HuH-7.5 (cell line): ENCODE measurements at regions not wholly inside any gene's neighbourhood (a gene's known extent, or its start where the extent isn't known, plus 50 kb on each side); places are given as distances from the start of the nearest gene placed in this dataset.

Experiments
- DNase-seq: peaks from one replicate; pipeline ENCODE4 v3.0.0; 2011; ENCODE audit warnings: low spot score

DNA sequence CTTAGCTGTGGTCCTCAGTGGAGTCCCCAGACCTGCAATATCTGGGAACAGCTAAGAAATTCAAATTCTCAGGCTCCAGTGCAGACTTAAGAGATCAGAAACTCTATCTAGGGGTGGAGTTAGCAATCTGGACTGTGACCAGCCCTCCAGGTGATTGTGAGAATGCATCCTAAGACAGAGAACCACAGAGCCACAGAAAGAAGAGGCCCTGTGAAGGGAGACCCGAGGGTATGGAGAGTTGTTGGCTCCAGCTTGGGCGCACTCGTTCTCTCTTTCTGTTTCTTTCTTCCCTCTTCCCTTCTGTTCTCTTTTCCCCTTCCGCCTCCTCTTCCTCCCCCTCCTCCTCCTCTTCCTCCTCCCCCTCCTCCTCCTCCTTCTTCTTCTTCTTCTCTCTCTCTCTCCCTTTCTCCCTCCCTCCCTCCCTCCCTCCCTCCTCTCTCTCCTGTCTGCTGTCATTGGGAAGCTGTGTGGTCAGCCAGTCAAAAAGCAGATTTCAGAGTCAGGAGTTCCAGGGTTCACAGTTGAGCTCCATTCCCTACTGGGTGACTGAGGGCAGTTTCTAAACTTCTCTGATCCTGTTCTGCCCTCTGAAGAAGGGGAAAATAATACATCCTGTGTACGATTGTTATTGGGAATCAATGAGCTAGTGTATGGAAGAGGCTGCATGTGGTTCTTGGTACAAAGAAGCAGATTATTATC, 62.1 kb upstream of the STEAP1B start:
- no peak for DNase-seq

DNA sequence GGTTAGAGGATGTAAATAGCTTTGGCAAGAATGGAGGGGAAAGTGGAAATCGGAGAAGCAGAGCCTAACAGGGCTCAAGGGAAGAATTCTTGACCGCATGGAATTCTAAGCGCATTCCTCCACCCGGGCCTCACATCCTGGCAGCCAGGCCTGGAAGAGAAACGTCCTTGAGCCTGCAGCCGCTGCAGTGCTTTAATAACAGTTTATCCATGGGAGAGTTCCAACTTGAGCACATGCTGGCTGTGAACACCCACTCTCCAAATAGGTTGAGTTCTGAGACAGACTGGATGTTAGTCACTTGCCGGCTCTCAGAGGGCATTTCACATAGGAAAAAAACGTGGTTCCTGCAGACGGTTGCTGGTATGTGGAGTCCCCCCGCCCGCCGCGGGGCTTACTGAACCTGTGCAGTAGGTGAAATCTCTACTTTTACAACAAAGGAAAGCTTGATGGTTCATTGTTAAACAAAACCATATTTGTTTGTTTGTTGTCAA, 61.4 kb upstream of the STEAP1B start:
- no peak for DNase-seq

DNA sequence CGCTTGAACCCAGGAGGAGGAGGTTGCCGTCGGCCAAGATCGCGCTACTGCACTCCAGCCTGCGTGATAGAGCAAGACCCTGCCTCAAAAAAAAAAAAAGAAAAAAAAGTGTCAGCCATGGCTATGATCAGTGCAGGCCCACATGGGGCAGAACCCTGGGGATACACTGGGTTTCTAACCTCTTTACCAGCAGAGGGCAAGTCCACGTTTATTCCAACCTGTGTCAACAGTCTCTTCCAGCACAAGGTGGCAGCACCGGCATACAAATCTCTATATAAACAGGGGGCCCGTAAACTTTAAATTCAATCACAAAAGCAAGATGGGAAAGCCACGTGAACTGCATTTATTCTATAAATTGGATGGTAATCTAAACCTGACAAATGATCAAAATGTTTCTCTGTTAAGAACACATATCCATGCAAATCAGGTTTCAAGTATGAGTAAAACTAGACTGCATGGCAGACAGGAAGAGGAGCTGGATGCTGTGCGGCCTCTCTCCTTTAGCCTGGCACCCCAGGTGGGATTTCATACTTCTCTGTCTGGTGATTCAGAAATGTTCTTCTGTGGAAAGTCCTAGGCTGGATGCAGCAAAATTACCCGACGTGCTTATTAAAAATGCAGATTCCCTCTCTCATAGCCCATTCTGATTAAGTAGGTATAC, 60.0 kb upstream of the STEAP1B start:
- DNase-seq = peak; percentile 63

DNA sequence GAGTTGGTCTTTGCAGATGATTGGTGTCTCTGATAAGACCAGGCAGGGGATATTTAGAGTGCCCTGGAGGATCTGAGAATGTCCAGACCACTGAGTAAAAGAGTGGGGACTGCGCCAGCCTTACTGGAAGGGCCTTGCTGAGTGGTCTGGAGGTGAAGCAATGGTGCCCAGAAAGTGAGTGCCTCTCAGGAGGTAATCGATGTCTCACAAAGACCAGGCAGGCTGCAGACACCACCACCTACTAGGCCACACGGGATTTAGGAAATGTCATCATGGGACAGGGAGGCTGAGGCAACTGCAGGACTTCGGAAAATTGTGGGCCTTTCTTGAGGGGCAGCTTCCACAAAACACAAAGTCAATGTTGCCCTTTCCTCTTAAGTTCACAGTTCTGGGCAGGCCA, 57.2 kb upstream of the STEAP1B start:
- no peak for DNase-seq

DNA sequence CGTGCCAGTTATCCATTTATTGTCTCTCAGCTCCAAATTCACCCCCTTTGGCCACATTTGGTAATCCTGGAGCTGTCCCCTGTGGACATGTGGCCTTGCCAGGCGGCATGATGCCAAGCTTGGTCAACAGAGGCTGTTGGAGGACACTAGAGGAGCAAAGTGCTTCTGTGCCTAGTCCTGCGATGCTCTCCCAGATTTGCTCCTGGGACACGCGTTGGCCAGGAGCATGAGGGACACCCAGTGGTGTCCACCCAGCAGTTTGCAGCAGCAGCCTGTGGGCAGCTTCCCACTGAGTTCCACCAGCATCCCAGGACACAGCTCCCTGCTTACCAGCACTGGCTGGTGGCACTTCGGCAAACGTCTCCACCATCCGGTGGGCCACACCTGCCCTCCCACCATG, 55.5 kb upstream of the STEAP1B start:
- DNase-seq = no peak

DNA sequence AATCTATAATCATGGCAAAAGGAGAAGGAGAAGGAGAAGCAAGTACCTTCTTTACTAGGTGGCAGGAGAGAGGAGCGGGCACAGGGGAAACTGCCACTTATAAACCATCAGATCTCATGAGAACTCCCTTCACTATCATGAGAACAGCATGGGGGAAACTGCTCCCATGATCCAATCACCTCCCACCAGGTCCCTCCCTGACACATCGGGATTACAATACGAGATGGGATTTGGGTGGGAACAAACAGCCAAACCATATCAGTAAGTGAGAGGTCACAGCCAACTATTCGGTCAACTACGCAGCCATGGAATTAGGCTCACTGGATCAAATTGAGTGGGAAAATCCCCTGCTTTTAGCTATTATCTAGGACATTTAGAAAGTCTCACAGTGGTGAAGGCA, 54.2 kb upstream of the STEAP1B start:
- no peak for DNase-seq

DNA sequence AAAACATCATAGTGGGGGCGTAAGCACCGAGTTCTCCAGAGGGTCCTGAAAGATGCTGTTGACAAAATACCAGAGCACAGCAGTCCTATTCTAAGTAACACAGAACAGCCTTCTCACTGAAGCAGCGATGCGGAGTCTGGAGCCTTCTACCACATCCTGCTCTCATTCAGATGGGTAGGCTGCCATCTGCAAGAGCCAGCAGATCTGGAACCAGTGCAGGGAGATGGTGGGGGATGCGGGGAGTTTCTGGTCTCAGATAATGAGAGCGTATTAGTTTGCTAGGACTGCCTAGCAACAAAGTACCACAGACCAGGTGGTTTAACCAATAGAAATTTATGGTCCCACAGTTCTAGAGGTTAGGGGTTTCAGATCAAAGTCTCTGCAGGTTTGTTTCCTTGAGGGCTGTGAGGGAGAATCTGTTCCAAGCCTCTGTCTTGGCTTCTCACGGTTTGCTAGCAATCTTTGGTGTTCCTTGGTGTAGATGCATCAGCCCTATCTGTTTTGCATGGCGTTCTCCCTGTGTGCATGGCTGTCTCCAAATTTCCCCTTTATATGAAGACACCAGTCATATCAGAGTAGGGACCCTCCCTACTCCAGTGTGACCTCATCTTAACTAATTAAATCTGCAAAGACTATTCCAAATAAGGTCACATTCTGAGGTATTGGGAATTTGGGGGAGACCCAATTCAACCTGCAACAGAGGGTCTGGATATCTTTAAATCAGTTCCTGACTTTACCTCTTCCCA, 52.0 kb upstream of the STEAP1B start:
- DNase-seq = no peak

DNA sequence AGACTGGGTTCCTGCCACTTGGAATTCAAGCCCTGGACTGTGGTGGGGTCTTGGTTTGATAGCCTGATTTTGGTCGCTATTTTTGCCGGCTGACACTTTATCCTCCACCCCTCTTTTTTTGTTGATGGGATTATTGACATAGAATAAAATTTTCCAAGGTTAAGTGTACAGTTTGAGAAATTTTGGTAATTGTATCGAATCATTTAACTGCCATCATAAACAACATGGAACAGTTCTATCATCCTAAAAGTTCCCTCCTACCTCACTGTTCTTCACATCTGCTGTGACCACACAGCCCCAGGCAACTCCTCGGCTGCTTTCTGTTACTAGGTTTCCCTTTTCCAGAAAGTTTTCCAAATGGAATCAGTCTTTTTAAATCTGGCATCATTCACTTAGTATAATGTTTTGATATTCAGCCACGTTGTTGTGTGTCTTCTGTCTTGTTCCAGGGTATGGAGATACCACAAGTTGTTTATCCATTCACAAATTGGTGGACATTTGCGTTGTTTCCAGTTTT, 50.6 kb upstream of the STEAP1B start:
- no peak for DNase-seq

DNA sequence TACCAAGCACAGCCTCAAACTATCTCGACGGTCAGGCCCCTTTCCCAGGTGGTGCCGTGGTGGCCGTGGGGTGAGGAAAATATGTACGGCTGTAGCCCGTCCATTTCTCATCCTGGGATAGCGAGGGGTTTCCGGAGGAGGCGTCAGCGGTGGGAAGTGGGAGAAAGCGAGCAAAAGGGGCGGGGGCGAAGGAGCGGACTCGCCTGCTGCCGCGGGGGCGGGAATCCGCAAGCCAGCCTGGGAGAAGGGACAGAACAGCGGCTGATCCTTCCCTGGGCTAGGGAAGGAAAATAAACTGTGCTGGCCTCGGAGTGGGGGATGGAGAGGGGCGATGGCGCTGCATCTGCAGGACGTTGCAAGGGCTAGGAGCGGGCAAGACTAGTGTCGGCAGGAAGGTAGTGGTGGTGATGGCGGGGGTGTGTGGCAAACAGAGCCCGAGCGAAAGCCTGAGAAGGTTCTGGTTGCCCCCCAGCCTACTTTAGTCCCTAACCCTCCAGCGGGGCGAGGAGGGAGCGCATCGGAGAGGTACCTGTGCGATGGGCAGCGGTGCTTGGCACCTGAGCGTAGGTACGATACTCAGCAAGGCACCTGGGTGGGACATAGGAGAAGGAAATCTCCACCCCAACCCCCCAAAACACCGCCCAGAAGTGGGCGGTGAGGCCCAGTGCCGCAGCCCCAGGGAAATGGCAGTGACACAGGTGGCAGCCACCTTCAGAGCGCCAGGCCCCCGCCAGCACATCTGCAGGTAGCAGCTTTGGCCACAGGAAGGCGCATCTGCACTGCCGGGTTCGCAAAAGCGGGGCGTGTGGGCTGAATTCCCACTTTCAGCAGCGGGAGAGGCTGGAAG, 49.9 kb upstream of the STEAP1B start:
- DNase-seq = peak; percentile 48
